ENCODE measurements at regions not wholly inside any gene's neighbourhood (a gene's known extent, or its start where the extent isn't known, plus 50 kb on each side); places are given as distances from the start of the nearest gene placed in this dataset.

DNA sequence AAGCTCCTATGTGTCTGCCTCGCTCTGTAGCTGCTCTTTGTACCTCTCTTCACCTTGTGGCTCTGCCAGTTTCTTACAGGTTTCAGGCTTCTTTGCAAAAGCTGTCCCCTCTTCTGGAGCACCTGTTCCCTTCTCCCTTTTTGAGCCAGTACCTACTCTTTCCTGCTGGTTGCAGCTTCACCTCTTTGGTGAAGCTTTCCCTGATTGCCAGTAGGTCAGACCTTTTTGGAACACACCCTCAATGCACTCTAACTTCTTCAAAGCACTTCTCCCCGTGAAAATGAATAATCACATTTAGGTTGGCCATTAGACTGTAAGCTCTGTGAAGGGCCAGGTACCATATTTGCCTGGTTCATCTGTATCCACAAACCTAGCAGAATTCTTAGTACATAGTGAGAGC lies 60.3 kb downstream of the BHLHE40 start:
- Mint-ChIP-seq H3K9me3 (ENCODE audit: unreplicated experiment) (no peaks in the 10 kb centered on the region), H3K27me3 (ENCODE audit: insufficient read depth, unreplicated experiment) (no peaks in the 10 kb centered on the region), H3K27ac (ENCODE audit: low read depth, unreplicated experiment) (no peak overlapping the region), H3K4me3 (ENCODE audit: unreplicated experiment) (no peak overlapping the region), H3K36me3 (ENCODE audit: insufficient read depth, unreplicated experiment) (no peaks in the 10 kb centered on the region), H3K4me1 (ENCODE audit: insufficient read depth, unreplicated experiment) (no peaks in the 10 kb centered on the region)
- DNase-seq (ENCODE audit: unreplicated experiment): no peak
- no TSS peak for BruUV-seq (replicated peaks)
- CTCF ChIA-PET: interaction anchor here (1.1 to 1.4 kb wide), 5 partner anchors 12 to 383 kb away, joined by 3 to 7 read pairs (median 3); no protein-coding TSS in a partner anchor
- POLR2A ChIA-PET: interaction anchor here (0.6 kb wide), 1 partner anchor 374 kb away, joined by 3 read pairs; no protein-coding TSS in a partner anchor
- intact Hi-C loops (cut with micrococcal nuclease): no loop called here
- TF ChIP-seq, protein P1, sequence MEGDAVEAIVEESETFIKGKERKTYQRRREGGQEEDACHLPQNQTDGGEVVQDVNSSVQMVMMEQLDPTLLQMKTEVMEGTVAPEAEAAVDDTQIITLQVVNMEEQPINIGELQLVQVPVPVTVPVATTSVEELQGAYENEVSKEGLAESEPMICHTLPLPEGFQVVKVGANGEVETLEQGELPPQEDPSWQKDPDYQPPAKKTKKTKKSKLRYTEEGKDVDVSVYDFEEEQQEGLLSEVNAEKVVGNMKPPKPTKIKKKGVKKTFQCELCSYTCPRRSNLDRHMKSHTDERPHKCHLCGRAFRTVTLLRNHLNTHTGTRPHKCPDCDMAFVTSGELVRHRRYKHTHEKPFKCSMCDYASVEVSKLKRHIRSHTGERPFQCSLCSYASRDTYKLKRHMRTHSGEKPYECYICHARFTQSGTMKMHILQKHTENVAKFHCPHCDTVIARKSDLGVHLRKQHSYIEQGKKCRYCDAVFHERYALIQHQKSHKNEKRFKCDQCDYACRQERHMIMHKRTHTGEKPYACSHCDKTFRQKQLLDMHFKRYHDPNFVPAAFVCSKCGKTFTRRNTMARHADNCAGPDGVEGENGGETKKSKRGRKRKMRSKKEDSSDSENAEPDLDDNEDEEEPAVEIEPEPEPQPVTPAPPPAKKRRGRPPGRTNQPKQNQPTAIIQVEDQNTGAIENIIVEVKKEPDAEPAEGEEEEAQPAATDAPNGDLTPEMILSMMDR (IDR thresholded peaks at IDR 0.05; ENCODE audit: unreplicated experiment): no peak

DNA sequence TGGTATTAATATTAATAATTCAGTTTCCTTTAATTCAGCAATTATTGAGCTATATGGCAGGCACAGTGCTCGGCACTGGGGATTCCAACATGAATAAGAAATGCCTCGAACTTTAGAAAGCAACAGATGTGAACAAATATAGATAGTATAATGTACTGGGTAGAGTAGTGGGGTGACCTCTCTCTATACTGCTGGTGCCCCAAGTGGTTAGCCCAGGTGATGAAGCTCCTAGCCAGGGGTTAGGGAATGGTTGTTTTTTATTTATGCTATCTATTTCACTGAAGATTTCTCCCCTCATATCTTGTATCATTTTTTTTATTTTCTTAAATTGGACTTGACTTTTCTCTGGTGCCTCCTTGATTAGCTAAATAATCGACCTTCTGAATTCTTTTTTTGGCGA lies 62.1 kb downstream of the BHLHE40 start:
- Mint-ChIP-seq H3K4me1 (ENCODE audit: insufficient read depth, unreplicated experiment) (no peaks in the 10 kb centered on the region), H3K27ac (ENCODE audit: low read depth, unreplicated experiment) (no peak overlapping the region), H3K4me3 (ENCODE audit: unreplicated experiment) (no peak overlapping the region), H3K27me3 (ENCODE audit: insufficient read depth, unreplicated experiment) (no peaks in the 10 kb centered on the region), H3K36me3 (ENCODE audit: insufficient read depth, unreplicated experiment) (no peaks in the 10 kb centered on the region), H3K9me3 (ENCODE audit: unreplicated experiment) (no peaks in the 10 kb centered on the region)
- ChIA-PET CTCF (interaction anchor here (0.5 to 2.6 kb wide), 8 partner anchors 13 to 637 kb away, joined by 3 to 15 read pairs (median 3); no protein-coding TSS in a partner anchor), POLR2A (no interaction called here)
- DNase-seq (ENCODE audit: unreplicated experiment): no peak
- BruUV-seq (replicated peaks): no TSS peak
- intact Hi-C loops (cut with micrococcal nuclease): no loop called here
- TF ChIP-seq, protein P1 (IDR thresholded peaks at IDR 0.05; ENCODE audit: unreplicated experiment): no peak

GRCh38 chr3:5045961-5046360 lies 66.7 kb downstream of the BHLHE40 start:
- no peaks in the 10 kb centered on the region for H3K9me3 Mint-ChIP-seq (ENCODE audit: unreplicated experiment)
- ChIA-PET POLR2A (interaction anchor here (1.1 kb wide), 1 partner anchor 334 kb away, joined by 3 read pairs; no protein-coding TSS in a partner anchor), CTCF (no interaction called here)
- H3K27me3 Mint-ChIP-seq (ENCODE audit: insufficient read depth, unreplicated experiment): no peaks in the 10 kb centered on the region
- TF ChIP-seq, protein P1 (IDR thresholded peaks at IDR 0.05; ENCODE audit: unreplicated experiment): no peak
- no peak for DNase-seq (ENCODE audit: unreplicated experiment)
- intact Hi-C loops (cut with micrococcal nuclease): no loop called here
- no TSS peak for BruUV-seq (replicated peaks)
- H3K4me1 Mint-ChIP-seq (ENCODE audit: insufficient read depth, unreplicated experiment): no peaks in the 10 kb centered on the region
- no peaks in the 10 kb centered on the region for H3K36me3 Mint-ChIP-seq (ENCODE audit: insufficient read depth, unreplicated experiment)
- H3K4me3 Mint-ChIP-seq (ENCODE audit: unreplicated experiment): no peak overlapping the region
- H3K27ac Mint-ChIP-seq (ENCODE audit: low read depth, unreplicated experiment): no peak overlapping the region

GRCh38 chr3:5047764-5048419 lies 68.7 kb downstream of the BHLHE40 start:
- no peak overlapping the region for H3K27ac Mint-ChIP-seq (ENCODE audit: low read depth, unreplicated experiment)
- no peaks in the 10 kb centered on the region for H3K4me1 Mint-ChIP-seq (ENCODE audit: insufficient read depth, unreplicated experiment)
- TF ChIP-seq, protein P1 (IDR thresholded peaks at IDR 0.05; ENCODE audit: unreplicated experiment): no peak
- intact Hi-C loops (cut with micrococcal nuclease): no loop called here
- DNase-seq (ENCODE audit: unreplicated experiment): no peak
- BruUV-seq (replicated peaks): no TSS peak
- ChIA-PET POLR2A (no interaction called here), CTCF (interaction anchor here (0.6 kb wide), 1 partner anchor 433 kb away, joined by 3 read pairs; no protein-coding TSS in a partner anchor)
- no peaks in the 10 kb centered on the region for H3K9me3 Mint-ChIP-seq (ENCODE audit: unreplicated experiment)
- no peaks in the 10 kb centered on the region for H3K36me3 Mint-ChIP-seq (ENCODE audit: insufficient read depth, unreplicated experiment)
- H3K27me3 Mint-ChIP-seq (ENCODE audit: insufficient read depth, unreplicated experiment): no peaks in the 10 kb centered on the region
- no peak overlapping the region for H3K4me3 Mint-ChIP-seq (ENCODE audit: unreplicated experiment)
